OCI-LY3 (cell line): ENCODE measurements at regions not wholly inside any gene's neighbourhood (a gene's known extent, or its start where the extent isn't known, plus 50 kb on each side); places are given as distances from the start of the nearest gene placed in this dataset.

ENCODE experiments used
- H2AFZ ChIP-seq: fragments of 200-600, 300-600 bp; shearing (Covaris generic); 2 replicates; pipeline ENCODE4 v1.6.0; 2014; ENCODE audit warnings: antibody characterized with exemption, low read depth, low read length
- H3K27ac ChIP-seq: fragments of 200-600, 300-600 bp; sonication (generic); 2 replicates; pipeline ENCODE4 v1.5.1; 2014; ENCODE audit warnings: mild to moderate bottlenecking, low read length, moderate library complexity, mixed read lengths
- H3K27me3 ChIP-seq: fragments of 200-600, 300-600 bp; sonication (generic); 2 replicates; pipeline ENCODE4 v1.6.1; 2014; ENCODE audit warnings: low read depth, low read length, mixed read lengths
- H3K36me3 ChIP-seq: fragments of 200-600, 300-600 bp; sonication (generic); replicated peaks from 2 replicates; pipeline ENCODE3; 2014; ENCODE audit warnings: low read depth, low read length, mixed read lengths
- H3K4me1 ChIP-seq: fragments of 300-600, 200-600 bp; sonication (generic); 2 replicates; pipeline ENCODE4 v1.6.1; 2014; ENCODE audit warnings: low read length, mixed read lengths
- H3K4me2 ChIP-seq: fragments of 200-600, 300-600 bp; sonication (generic); 2 replicates; pipeline ENCODE4 v1.6.1; 2014; ENCODE audit warnings: low read length, mixed read lengths
- H3K4me3 ChIP-seq: fragments of 300-600, 200-600 bp; sonication (generic); 2 replicates; pipeline ENCODE4 v1.5.1; 2014; ENCODE audit warnings: antibody characterized with exemption, mild to moderate bottlenecking, low read length, moderate library complexity
- H3K79me2 ChIP-seq: fragments of 300-600, 200-600 bp; shearing (Covaris generic); 2 replicates; pipeline ENCODE4 v1.6.1; 2014; ENCODE audit warnings: mild to moderate bottlenecking, low read length, mixed read lengths
- H3K9ac ChIP-seq: fragments of 300-600, 200-600 bp; shearing (Covaris generic); 2 replicates; pipeline ENCODE4 v1.6.0; 2014; ENCODE audit warnings: mild to moderate bottlenecking, low read length, moderate library complexity
- H3K9me3 ChIP-seq: fragments of 200-600, 300-600 bp; shearing (Covaris generic); 2 replicates; pipeline ENCODE4 v1.6.1; 2014; ENCODE audit warnings: low read length, mixed read lengths; ENCODE audit not compliant: insufficient read depth
- H4K20me1 ChIP-seq: fragments of 200-600, 300-600 bp; sonication (generic); 2 replicates; pipeline ENCODE4 v1.6.1; 2016; ENCODE audit warnings: low read length, mixed read lengths; ENCODE audit not compliant: insufficient read depth
- CTCF ChIP-seq: fragments of 200-600, 300-600 bp; sonication (generic); IDR thresholded peaks from 2 replicates; pipeline ENCODE4 v1.5.1; 2014; ENCODE audit warnings: antibody characterized with exemption, low read length, low read depth
- EZH2phosphoT487 ChIP-seq: fragments of 200-600 bp; shearing (Covaris generic); IDR thresholded peaks from 2 replicates; pipeline ENCODE4 v1.6.1; 2018; ENCODE audit warnings: antibody characterized with exemption, mixed run types, low read depth

GRCh38 chr2:142596334-142597088 lies 281.0 kb upstream of the KYNU start:
- H3K9ac ChIP-seq, result no peak overlapping the region
- no peaks in the 10 kb centered on the region for H3K27me3 ChIP-seq
- H3K4me2 ChIP-seq, result no peak overlapping the region
- no peak for TF ChIP-seq CTCF
- no peak for TF ChIP-seq EZH2phosphoT487
- no peak overlapping the region for H3K4me3 ChIP-seq
- H3K9me3 ChIP-seq, result no peaks in the 10 kb centered on the region
- no peaks in the 10 kb centered on the region for H3K36me3 ChIP-seq
- no peak overlapping the region for H3K27ac ChIP-seq
- H3K79me2 ChIP-seq, result no peaks in the 10 kb centered on the region
- H2AFZ ChIP-seq, result no peak overlapping the region
- H4K20me1 ChIP-seq, result no peaks in the 10 kb centered on the region
- H3K4me1 ChIP-seq, result no peaks in the 10 kb centered on the region

- Histone ChIP-seq H3K79me2 (no peaks in the 10 kb centered on the region), H3K36me3 (no peaks in the 10 kb centered on the region), H3K4me1 (no peaks in the 10 kb centered on the region), H3K27me3 (no peaks in the 10 kb centered on the region), H3K9me3 (no peaks in the 10 kb centered on the region), H3K4me3 (no peak overlapping the region), H2AFZ (no peak overlapping the region), H3K9ac (no peak overlapping the region), H3K27ac (no peak overlapping the region), H3K4me2 (no peak overlapping the region), H4K20me1 (no peaks in the 10 kb centered on the region)
- no peak for TF ChIP-seq CTCF
- TF ChIP-seq EZH2phosphoT487, result no peak
Measured at GRCh38 chr2:142594935-142595334, 282.5 kb upstream of the KYNU start.

- Histone ChIP-seq H4K20me1 (no peaks in the 10 kb centered on the region), H3K9me3 (no peaks in the 10 kb centered on the region), H3K4me2 (no peak overlapping the region), H3K79me2 (no peaks in the 10 kb centered on the region), H3K4me3 (no peak overlapping the region), H3K27ac (no peak overlapping the region), H3K27me3 (no peaks in the 10 kb centered on the region), H3K9ac (no peak overlapping the region), H2AFZ (no peak overlapping the region), H3K4me1 (peaks cover 6% of the 10 kb centered on the region), H3K36me3 (peaks cover 8% of the 10 kb centered on the region)
- TF ChIP-seq EZH2phosphoT487 (no peak), CTCF (no peak)
Measured at GRCh38 chr2:142592171-142592570, 285.3 kb upstream of the KYNU start.

GRCh38 chr2:142591420-142591819 lies 286.0 kb upstream of the KYNU start:
- H3K4me2 ChIP-seq, result no peak overlapping the region
- no peak overlapping the region for H3K4me3 ChIP-seq
- H4K20me1 ChIP-seq, result no peaks in the 10 kb centered on the region
- no peaks in the 10 kb centered on the region for H3K79me2 ChIP-seq
- H3K4me1 ChIP-seq, result peaks cover 14% of the 10 kb centered on the region
- H3K27ac ChIP-seq, result no peak overlapping the region
- no peak overlapping the region for H2AFZ ChIP-seq
- H3K27me3 ChIP-seq, result no peaks in the 10 kb centered on the region
- TF ChIP-seq EZH2phosphoT487, result no peak
- TF ChIP-seq CTCF, result no peak
- no peaks in the 10 kb centered on the region for H3K9me3 ChIP-seq
- no peak overlapping the region for H3K9ac ChIP-seq
- peaks cover 8% of the 10 kb centered on the region for H3K36me3 ChIP-seq
